EH (cell line): ENCODE measurements at regions not wholly inside any gene's neighbourhood (a gene's known extent, or its start where the extent isn't known, plus 50 kb on each side); places are given as distances from the start of the nearest gene placed in this dataset.

Experiments used
- DNase-seq: peaks from one replicate; pipeline ENCODE4 v3.0.0-alpha.2; 2015; ENCODE audit warnings: low read depth

DNA sequence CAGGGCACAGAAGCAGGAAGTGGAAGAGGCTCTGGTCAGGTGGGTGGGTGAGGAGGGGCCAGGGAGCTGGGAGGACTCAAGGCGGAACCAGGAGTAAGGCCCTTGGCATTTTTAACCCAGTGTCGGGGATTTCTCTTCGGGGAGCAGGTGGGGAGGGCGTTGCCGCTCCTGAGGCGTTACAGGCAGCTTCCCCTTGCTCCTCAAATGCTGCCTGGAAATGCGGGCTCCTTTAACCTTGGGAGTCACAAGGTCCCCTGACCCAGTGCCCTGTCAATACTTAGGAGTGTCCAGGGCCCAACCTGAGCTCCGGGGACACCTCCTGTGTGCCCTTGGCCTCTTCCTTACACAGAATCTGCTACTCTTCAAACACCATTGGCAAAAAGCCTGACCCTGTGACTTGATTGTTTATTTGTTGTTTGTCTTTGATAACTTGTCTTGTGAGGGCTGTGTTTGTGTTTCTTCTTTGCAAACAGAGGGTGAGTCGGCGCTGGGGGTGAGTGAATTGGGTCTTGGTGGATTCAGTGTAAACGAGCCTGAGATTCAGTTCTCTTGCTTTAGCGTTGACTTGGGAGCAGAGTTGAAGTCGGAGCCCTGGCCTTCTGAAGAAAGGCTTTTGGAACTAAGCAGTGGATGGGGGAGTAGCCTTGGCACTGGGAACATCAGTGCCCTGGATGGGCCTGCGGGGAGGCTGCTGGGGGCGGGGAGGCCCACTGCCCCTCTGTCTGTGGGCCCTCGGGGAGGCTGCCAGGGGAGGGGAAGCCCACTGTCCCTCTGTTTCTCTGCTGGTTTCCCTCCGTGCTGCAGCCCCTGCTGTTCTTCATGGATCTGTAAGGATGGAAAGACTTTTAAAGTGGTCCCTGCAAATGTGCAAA is 300.7 kb upstream of the IRX4 start:
- no peak for DNase-seq

DNA sequence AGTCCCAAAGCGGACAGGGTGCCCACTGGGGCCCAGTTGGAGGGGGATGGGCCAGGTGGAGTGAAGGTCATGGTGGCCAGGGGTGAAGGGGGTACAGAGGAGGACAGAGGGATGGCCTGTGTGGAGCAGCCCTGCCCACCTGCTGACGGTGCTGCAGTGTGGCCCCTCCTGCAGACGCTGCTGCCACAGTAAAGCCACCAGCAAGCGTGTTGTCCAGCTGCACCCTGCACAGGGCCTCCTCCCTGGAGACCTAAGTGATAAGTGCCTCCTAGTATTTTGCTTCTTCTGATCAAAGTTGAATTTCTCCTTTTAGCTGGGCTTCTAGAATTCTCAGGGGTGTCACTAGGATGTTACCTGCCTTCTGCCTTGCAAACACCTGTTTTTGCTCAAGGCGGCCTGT is 299.3 kb upstream of the IRX4 start:
- no peak for DNase-seq

DNA sequence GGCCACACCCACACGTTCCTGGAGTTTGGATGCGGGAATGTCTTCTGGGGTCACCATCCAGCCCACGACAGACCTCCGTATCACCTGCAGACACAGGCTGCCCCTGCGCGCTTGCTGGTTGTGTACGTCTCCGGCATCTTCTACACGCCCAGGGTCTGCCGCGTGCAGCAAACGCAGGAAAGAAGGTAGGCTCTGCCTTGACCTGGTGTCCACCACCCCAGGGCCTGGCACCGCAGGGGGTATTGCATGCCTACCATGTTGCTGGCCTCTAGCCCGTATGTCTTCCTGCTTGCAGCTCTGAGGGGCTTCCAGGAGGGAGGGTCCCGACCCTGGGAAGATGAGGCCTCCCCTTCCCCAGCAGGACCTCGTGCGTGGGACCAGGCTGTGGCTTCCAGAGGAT is 298.8 kb upstream of the IRX4 start:
- no peak for DNase-seq

DNA sequence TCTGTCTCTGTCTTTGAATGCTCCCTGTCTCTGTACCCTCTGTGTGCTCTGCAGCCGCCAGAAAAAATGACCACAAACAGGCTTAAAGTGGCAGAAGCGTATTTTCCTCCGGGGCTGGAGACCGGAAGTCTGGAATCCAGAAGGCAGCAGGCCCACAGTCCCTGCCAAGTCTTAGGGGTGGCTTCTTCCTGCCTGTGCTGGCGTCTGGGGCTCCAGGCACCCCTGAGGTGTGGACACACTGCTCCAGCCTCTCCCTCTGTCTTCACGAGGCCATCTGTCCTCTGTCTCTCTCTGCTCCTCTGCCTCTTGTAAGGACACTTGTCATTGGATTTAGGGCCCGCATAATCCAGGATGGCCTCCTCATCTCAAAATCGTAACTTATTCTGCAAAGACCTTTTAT is 298.4 kb upstream of the IRX4 start:
- no peak for DNase-seq

DNA sequence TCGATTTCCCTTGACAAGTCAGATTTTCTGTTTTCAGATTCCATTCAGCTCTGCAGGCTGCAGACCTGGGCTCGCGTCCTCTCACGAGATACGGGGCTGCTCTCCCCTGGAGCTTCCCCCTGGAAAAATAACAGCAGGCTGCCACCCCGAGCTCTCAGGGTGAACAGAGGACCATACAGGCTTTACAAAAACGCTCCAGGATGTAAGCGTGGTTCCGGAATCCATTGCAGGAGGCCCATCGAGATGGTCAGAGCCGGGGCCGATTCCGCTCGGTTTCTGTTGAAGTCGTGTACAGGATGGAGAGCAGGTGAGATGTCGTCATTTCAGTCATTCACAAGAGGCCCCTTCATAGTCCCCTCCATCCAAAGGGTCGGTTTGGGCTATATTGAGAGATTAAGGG is 297.7 kb upstream of the IRX4 start:
- DNase-seq = no peak

DNA sequence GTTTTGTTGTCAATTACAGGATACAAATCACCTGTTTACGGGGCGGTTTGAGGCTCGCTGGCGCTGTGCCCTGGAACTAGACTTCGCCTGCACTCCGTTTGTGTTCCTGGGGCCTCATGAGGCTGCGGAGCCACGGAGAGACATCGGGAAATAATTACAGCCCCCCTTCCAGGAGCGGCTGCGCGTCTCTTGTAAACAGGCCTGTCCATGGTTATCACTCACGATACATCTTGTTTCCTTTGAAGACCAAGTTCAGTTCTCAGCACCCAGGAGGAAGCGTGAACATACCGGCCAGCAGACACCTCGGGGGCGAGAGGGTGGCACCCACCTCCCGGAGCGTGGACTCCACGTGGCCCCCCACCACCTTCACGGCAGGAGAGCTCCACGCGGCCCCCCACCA is 297.1 kb upstream of the IRX4 start:
- DNase-seq = no peak

DNA sequence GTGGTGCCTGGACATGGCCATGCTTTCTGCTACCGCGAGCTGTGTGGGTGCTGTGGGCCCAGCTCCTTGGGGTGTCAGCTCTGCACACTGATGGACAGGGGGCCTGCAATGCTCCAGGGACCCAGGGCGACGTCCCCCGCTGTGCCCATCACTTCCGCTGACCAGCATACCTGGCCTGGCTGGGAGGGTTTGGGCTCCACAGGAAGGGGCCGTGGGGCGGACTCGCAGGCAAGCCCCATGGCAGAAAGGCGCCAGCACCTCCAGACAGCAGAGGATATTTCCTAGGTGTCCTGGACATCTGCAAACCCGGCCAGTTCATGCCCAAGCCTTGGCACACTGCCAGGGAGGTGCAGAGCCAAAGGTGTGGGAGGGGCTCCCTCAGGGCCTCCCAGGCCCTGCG is 295.8 kb upstream of the IRX4 start:
- DNase-seq = no peak

DNA sequence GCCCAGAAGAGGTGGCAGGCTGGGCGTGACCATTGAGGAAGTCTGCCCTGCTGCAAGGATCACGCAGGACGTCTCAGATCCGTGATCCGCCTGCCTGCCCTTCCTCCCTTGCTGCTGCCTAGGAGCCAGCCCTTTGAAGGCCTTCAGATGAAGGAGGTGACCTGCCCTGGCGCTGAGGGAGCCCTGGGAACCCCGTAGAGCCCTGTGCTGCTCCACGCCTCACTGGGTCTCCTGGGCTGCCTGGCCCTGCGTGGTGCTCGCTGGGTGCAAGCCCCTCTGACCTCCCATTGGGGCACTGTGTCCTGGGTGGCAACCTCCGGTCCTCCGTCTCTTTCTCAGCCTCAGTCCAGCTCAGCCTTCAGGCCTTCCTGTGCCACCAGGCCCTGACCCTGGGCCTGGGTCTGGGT is 295.3 kb upstream of the IRX4 start:
- DNase-seq = no peak

DNA sequence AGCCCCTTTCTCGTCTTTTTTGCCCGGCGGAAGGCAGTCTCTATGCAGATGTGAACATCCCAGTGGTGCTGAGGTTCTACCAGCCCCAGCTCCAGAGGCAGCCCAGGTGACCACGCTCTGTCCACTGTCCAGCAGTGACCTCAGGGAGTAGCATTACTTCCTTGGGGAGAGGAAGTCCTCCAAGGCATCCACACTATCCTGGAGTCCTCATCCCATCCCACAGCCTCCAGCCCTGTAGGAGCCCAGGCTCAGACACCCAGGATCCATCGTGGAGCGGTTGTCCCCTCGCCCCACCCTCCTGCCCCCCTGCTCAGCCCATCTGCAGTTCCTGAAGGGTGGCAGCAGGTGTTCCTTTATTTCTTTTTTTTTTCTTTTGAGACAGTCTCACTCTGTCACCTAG is 294.5 kb upstream of the IRX4 start:
- no peak for DNase-seq

DNA sequence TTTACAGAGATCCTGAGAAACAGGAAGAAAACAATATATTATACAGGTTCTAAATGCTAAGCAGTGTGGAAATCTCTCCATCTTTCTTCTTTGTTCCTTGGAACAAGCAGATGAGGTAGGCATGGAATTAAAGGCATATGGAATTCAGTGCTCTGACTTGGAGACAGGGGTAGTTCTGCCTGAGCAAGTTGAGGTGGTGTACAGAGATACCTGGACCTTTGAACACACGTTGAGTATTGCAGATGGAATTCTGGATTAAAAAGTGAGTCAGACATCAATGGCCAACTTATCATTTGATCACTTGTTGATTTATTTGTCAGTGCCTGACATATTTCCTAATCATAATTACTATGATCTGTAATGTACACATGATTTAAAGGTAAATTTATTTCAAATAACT is 293.9 kb upstream of the IRX4 start:
- DNase-seq = no peak

DNA sequence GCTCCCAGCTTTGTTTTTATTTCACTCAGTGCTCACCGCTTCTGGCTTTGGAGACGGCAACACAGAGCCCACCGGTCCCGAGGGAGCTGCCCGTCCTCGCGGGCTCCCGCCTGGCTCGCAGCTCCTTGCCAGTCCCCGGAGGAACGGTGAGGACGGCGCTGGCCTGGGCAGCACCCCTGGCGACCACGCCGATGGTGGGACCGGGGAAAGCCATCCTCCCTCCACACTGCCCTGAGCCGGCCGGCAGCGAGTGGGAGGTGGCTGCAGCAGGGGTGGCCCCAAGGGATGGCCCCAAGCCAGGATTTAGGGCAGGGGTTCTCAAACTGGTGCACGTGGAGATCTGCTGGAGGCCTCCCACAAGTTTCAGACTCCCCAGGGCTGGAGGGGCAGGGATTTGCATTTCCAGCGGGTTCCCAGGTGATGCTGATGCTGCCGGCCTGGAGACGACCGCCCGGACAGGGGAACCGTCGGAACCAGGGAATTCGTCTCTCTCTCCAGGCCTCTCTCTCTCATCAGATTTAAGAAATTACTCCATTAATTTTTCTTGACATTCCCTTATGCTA is 293.2 kb upstream of the IRX4 start:
- DNase-seq = no peak

DNA sequence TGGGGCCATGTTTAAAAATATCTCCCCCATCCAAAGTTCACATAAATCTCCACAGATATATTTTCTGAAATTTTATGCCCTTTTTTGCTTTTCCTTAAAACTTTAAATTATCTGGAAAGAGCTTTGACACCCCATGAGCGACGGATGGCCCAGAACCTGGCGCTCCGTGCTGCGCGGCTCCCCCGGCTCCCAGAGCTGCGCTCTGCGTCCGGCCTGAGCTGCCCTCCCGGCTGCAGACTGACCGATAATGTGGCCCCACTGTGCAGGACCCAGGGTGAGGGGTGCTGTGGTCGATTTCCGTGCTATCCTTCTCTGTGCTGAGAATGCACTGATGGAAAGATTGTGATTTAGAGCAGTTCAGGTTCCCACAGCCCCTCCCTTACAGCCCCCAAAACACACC is 292.3 kb upstream of the IRX4 start:
- no peak for DNase-seq

DNA sequence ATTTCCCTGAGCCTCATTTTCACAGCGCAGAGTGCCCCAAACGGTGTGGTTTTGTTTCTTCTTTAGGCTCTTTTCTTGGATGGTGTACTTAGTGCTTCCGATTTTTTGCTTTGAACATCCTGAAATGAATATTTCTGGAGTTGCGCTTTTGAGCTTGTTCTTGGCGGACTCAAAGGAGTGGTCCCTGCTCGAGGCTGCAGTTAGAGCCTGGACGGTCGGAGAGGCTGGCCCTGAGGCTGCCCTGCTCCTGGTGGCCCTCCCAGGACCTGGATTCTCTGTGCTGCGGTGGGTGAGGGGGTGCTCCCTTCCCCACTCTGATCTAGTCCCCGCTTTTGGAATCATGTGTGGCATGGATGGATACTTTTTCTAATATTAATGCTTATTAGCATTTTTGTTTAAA is 291.8 kb upstream of the IRX4 start:
- DNase-seq = no peak

DNA sequence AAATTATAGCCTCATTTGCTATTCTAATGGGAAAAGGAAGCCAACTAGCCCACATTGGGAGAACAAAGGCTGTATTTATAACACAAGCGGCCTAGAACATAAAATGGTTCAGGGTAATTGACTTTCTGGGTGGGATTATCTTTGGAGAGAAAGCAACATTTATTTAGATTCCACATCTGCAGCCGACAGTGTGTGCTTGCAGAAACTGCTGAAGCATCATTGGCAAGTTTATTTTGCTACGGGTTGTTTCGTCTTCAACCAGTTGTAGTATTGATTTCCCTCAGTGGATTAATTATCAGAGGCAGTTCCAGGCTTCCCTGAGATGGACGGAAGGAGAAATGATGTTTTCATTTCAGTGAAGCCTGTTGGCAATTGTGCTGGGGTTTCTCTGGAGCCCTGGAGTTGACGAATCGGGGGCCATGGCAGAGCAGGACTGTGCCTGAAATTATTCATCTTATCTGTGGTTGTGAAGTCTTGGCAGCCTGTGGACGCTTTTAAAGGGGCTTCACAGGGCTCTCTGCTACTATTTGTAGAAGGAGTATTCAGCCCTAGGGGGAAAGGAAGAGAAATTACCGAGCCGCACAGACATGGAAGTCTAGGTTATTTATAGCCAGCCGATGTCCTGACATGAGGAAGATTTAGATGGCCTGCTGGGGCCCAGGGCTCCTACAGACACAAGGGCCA is 290.6 kb upstream of the IRX4 start:
- DNase-seq = no peak

DNA sequence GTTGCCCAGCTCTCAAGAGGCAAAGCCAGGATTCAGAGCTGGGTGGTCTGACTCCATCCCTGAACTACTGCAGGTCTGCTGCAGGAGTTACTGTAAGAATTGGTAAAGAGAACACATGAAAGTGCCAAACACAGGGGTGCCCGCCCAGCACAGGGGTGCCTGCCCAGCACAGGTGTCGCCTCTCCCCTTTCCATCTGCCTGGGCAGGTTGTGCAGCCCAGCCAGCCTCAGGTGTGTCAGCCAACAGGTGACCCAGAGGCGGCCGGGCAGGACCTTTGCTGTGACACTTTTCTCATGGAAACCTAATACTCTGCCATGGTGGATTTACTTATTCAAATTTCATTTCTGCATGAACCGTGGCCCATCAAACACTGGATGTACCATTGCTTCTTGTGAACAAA is 289.7 kb upstream of the IRX4 start:
- DNase-seq = no peak

DNA sequence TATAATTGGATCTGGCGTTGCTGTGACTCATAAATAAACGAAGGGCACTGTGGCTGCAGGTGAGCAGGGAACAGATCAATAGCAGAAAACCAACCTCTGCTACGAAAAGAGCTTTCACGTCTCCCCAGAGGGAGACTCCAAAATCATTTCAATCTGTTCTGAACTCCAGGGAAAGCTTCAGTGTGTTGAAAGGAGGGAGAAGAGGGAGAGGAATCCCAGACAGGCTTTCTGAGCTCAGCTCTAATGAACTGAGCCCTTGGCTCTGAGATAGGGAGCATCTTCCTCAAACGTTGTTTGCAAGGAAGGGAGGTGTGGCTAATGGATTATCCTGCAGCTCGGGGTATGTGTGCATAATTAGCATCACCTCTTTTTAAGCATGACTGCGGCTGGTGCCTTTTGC is 288.0 kb upstream of the IRX4 start:
- DNase-seq = no peak

DNA sequence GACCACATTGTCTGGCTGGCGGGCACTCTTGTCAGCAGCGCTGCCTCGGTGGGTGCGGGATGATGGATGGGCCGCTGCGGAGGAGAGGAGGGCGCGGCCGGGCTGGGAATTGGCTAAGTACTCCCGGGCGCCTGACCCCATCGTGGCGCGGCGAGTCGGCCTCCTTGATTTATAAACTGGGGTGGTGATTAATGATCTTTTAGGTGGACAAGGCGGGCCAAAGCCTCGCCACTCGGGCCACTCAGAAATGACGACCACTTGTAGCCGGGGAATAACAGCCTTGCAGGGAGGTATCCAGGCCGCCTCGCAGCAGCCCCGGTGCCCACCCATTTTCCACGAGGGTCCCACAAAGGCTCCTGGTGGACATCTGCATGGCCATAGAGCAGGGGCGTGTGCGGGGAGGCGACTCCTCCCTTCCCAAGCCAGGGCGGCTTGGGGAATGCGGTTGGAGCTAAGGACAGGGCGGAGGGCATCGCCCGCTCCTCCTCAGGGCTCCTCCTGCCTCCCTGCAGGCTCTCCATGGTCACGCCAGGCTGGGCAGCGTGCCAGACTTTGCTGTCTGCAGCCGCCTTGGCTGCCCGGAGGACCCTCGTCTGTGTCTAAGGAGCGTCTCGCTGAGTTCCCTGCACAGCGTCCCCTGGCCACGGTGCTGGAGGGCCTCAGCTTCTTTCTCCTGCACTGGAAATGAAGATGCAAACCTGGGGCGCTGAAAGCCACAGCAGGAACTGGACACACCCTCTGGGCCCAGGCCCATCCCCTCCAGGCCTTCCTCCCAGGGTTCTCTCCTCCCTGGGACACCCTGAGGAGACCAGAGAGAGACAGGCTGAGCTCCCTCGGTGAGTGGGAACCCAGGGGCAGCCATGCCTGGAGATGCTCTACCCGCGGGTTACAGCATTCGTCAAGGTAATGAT is 287.4 kb upstream of the IRX4 start:
- no peak for DNase-seq

DNA sequence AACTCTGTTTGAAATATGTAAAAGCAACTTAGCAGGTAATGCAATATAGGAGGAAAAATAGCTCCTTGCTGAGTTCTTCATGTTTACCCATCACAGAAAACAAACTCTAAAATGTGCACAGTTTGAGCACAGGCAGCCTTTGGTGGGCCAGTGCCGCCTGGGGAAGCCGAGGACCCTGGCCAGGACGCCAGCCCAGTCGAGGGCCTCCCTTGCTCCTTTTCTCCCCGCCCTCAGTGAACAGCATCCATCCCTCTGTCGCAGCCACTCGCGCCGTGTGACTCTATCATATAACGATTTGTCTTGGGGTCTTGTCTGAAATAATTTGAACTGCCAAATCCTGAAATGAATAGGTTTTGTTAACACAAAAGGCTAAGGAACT is 286.7 kb upstream of the IRX4 start:
- DNase-seq = no peak

DNA sequence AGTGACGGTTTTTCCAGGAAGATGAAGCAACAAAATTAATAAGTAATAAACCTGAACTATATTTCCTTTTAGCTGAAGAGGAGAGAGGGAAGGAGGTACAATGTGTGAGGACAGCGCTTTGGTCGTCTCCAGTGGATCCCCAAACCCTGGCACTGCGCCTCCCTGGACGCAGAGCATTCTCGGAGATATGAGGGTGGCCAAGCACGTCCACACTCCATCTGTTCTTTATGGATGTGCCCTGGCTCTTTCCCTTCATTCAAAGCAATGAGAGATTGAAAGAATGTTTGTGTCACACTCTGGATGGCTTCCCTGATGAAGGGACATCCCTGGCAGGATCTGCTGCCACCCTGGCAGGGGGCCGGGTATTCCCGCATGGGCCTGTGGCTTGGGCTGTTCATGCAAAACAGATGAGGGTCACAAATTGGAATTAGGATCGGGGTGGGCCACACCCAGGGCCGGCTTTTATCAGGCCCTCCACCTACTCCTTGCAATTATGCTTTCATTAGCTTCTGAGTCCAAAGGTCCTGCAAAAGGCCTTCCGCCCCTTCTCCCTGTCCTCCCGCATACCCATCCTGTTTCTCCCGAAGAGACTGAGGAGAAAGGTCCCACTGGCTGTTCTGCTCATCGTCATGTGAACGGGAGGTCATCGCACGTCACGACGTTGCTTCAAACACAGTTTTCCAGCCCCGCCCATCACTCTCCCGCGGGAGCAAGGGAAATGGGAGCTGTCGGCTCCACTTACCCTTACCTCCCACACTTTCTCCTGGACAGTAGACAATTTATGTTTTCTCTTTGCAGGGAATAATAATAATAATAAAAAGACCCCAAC is 286.1 kb upstream of the IRX4 start:
- no peak for DNase-seq

DNA sequence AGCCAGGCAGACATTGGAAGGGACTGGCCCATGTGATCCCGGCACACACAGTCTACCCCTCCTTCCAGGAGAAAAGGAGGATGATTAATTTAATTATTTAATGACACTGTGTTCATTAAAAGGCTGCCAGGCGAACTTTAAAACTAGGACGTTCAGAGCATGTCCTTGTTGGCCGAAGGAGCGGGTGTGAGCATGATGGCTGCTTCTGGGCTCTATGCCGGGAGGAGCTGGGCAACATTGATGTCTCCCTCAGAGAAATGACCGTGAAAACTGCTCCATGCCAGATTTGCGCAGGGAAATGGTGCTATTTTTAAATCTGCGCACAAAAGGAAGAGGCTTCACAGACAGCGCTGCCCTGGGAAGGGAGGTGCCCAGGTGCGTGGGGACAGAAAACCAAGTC is 284.9 kb upstream of the IRX4 start:
- no peak for DNase-seq

DNA sequence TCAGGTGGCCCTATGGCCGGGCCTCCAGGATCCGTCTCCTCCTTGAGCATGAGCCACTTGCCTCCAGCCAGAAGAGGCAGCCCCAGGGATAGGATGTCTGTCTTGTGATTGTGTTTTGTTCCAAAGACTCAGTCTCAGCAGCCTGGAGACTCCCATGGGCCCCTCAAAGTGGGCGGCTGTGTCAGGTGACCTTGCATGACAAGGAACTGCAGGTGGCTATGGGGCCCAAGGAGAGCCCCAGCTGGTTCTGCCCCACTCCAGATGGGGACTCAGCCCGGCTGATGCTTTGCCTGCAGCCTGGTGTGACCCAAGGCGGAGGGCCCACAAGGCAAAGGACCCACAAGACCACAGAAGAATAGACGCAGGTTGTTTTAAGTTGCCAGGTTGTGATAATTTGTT is 284.3 kb upstream of the IRX4 start:
- no peak for DNase-seq
